ENCODE measurements at regions not wholly inside any gene's neighbourhood (a gene's known extent, or its start where the extent isn't known, plus 50 kb on each side); places are given as distances from the start of the nearest gene placed in this dataset.

DNA sequence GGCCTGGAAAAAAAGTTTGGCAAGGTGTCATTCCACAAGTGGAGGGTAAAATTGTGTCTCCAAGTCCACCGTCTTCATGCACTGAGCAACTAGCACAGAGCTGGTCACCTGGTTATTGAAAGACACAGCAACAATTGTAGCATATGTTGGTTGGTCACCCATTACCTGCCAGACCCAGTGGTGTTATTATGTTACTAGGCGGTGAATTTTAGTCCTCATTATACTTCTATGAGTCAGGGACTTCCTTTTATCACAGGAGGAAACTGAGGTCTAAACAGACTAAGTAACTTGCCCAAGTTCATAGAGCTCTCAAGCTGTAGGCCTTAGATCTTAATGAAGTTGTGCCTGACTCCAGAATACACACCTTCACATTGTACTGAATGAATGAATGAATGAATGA lies 94.9 kb upstream of the VANGL1 start:
- TF ChIP-seq FIP1L1 (IDR thresholded peaks at IDR 0.05; ENCODE audit: borderline replicate concordance, insufficient read depth, low read depth, low read length), result no peak
- TF ChIP-seq TAF1 (CRISPR knock-in tag; IDR thresholded peaks at IDR 0.05), result no peak
- TF ChIP-seq MEIS1 (CRISPR knock-in tag; IDR thresholded peaks at IDR 0.05; ENCODE audit: borderline replicate concordance), result no peak
- no peak for TF ChIP-seq CTCF (CRISPR knock-in tag; IDR thresholded peaks at IDR 0.05)
- no peak for TF ChIP-seq POLR2A (IDR thresholded peaks at IDR 0.05; ENCODE audit: insufficient read depth in 1 of 2, low read depth in 2 of 2, low read length in 2 of 2)
- TF ChIP-seq ETV6 (CRISPR knock-in tag; conservative IDR thresholded peaks at IDR 0.05), result no peak
- TF ChIP-seq NFE2 (CRISPR knock-in tag; IDR thresholded peaks at IDR 0.05), result no peak
- TF ChIP-seq ZNF18 (CRISPR knock-in tag; IDR thresholded peaks at IDR 0.05; ENCODE audit: insufficient replicate concordance), result no peak
- TF ChIP-seq ZNF282 (IDR thresholded peaks at IDR 0.05; ENCODE audit: partially characterized antibody), result no peak
- no peak for TF ChIP-seq EZH2 (conservative IDR thresholded peaks at IDR 0.05; ENCODE audit: low read depth, low read length)
- TF ChIP-seq REL (CRISPR knock-in tag; conservative IDR thresholded peaks at IDR 0.05), result no peak
- TF ChIP-seq, protein P1, sequence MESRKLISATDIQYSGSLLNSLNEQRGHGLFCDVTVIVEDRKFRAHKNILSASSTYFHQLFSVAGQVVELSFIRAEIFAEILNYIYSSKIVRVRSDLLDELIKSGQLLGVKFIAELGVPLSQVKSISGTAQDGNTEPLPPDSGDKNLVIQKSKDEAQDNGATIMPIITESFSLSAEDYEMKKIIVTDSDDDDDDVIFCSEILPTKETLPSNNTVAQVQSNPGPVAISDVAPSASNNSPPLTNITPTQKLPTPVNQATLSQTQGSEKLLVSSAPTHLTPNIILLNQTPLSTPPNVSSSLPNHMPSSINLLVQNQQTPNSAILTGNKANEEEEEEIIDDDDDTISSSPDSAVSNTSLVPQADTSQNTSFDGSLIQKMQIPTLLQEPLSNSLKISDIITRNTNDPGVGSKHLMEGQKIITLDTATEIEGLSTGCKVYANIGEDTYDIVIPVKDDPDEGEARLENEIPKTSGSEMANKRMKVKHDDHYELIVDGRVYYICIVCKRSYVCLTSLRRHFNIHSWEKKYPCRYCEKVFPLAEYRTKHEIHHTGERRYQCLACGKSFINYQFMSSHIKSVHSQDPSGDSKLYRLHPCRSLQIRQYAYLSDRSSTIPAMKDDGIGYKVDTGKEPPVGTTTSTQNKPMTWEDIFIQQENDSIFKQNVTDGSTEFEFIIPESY (CRISPR knock-in tag; IDR thresholded peaks at IDR 0.05), result no peak
- TF ChIP-seq ZNF24 (IDR thresholded peaks at IDR 0.05), result no peak

Measured in HepG2 (cell line).